Stimulated activated naive CD8-positive, alpha-beta T cell treated with anti-CD3 and anti-CD28 coated beads, Interleukin-15, Interleukin-2, amounts not matched to agents 100 ng/mL and 50 ng/mL, for 24 hours (primary cell): ENCODE measurements at regions not wholly inside any gene's neighbourhood (a gene's known extent, or its start where the extent isn't known, plus 50 kb on each side); places are given as distances from the start of the nearest gene placed in this dataset.
"Not testable (repeated sequence)": the region's sequence is repeated elsewhere in the genome, so short reads cannot be mapped to it uniquely, and the experiment has no call there.

Source experiments
- H3K27ac Mint-ChIP-seq: one replicate; pipeline ENCODE4 v1.8.0; 2021; ENCODE audit warnings: mild to moderate bottlenecking, mixed read lengths
- H3K27me3 Mint-ChIP-seq: one replicate; pipeline ENCODE4 v1.8.0; 2021; ENCODE audit warnings: mixed read lengths
- H3K36me3 Mint-ChIP-seq: one replicate; pipeline ENCODE4 v1.8.0; 2021; ENCODE audit warnings: low read depth, mixed read lengths
- H3K4me1 Mint-ChIP-seq: one replicate; pipeline ENCODE4 v1.8.0; 2021; ENCODE audit warnings: low read depth, mixed read lengths
- H3K4me3 Mint-ChIP-seq: one replicate; pipeline ENCODE4 v1.8.0; 2021; ENCODE audit warnings: mild to moderate bottlenecking, mixed read lengths
- H3K9me3 Mint-ChIP-seq: one replicate; pipeline ENCODE4 v1.8.0; 2021; ENCODE audit warnings: mixed read lengths

DNA sequence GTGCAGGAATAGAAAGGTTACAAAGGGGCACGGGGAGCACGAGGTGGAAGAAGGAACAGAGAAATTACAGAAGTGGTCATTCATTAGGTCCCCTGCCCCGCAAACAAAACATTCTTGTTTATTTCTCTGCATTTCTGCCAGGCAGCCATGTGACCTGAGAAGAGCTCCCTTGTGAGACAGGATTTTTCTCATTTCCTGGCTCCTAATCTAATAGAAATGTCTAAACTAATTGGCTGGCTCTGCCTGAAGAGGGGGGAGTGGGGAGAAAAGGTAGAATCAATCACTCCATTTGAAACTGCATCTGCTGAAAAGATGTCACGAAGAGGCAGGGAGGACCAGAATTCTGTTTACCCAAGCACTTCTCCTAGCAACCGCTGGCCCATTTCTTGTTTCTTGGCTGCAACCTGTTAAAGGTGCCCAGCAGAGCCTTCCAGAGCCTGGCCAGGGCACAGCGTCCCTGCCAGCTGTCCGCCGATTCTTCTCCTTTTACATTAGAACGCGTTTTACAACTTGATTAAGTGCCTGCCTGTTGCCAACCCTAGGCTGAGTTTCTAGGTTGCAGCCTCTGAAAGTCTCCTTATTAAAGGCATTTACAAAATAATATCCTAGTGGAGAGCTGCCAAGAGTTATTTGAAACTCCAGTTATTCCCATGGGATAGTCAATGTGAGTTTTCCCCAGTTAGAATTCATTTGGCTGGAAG, 1227.6 kb downstream of the TYW1 start:
- peaks cover 14% of the 10 kb centered on the region for H3K9me3 Mint-ChIP-seq
- H3K27me3 Mint-ChIP-seq = no peaks in the 10 kb centered on the region

DNA sequence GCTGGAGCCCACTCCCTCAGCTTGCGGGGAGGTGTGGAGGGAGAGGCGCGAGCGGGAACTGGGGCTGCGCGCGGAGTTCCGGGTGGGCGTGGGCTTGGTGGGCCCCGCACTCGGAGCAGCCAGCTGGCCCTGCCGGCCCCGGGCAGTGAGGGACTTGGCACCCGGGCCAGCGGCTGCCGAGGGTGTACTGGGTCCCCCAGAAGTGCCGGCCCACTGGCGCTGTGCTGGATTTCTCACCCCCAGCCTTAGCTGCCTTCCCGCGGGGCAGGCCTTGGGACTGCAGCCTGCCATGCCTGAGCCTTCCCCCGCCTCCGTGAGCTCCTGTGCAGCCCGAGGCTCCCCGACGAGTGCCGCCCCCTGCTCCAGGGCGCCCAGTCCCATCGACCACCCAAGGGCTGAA, 1234.4 kb downstream of the TYW1 start:
- not testable (repeated sequence) for H3K27me3 Mint-ChIP-seq
- H3K9me3 Mint-ChIP-seq = peaks cover 22% of the 10 kb centered on the region

More for the DNA sequence above, 1227.6 kb downstream of the TYW1 start:
- Mint-ChIP-seq H3K4me1 (no peaks in the 10 kb centered on the region), H3K27ac (no peak overlapping the region), H3K4me3 (no peak overlapping the region), H3K36me3 (no peaks in the 10 kb centered on the region)

DNA sequence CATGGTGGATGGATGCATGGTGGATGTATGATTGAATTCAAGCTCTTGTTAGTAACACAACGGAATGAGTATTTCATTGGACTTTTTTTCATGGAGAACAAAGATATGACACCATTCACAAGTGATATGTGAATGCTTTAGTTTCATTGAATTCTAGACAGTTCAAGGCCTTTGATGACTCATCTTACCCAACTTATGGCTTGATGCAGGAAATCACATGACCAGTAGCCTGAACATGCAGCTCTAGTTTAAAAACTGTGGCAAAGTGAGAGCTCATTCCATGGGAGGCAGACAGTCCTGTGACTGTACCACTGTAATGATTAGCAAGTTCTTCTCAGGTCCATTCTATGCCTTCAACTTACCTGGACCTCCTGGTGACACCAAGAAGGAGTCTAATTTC, 1239.3 kb downstream of the TYW1 start:
- Mint-ChIP-seq H3K27ac (no peak overlapping the region), H3K36me3 (no peaks in the 10 kb centered on the region), H3K4me1 (no peaks in the 10 kb centered on the region), H3K9me3 (peaks cover 22% of the 10 kb centered on the region), H3K4me3 (no peak overlapping the region), H3K27me3 (no peaks in the 10 kb centered on the region)

More for the DNA sequence above, 1234.4 kb downstream of the TYW1 start:
- not testable (repeated sequence) for H3K4me1 Mint-ChIP-seq, H3K4me3 Mint-ChIP-seq, H3K27ac Mint-ChIP-seq, H3K36me3 Mint-ChIP-seq

DNA sequence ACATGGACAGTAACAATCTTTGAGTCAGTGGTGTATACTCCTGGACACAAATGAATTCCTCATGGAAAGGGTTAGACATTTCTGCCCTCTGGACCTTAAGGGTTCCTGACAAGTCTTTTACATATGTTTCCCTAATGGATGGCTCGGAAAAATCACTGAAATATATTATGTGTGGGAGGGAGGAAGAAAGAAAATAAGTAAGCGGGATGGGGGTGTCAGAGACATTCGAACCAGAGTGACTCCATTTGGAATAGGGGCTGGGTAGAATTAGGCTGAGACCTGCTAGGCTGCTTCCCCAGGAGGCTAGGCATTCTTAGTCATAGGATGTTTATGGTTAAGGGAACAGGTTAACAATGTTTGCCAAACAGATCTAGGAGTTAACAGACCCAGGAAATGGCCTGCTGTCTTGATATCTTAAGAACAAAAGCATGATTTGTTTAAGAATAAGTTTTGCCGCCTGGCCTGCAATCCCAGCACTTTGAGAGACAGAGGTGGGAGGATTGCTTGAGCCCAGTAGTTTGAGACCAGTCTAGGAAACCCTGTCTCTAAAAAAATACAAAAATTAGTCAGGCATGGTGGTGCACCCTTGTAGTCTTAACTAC, 1241.7 kb downstream of the TYW1 start:
- Mint-ChIP-seq H3K9me3 (peaks cover 35% of the 10 kb centered on the region), H3K4me3 (no peak overlapping the region), H3K36me3 (no peaks in the 10 kb centered on the region), H3K27ac (no peak overlapping the region), H3K4me1 (no peaks in the 10 kb centered on the region), H3K27me3 (no peaks in the 10 kb centered on the region)

DNA sequence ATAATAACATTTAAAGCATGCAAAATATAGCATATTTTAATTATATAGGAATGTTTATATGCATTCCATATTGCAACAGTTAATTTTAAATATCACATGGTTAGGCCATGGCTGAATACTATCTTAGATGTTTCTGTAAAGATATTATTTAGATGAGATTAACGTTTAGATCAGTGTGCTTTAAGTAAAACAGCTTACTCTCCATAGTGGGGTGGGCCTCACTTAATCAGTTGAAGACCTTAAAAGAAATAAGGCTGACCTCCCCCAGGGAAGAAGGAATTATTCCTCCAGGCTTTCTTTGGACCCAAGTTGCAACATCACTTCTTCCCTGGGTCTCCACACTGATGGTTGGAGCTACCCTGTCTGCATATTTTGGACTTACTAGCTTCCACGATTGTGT, 1246.5 kb downstream of the TYW1 start:
- Mint-ChIP-seq H3K4me1 (no peaks in the 10 kb centered on the region), H3K4me3 (no peak overlapping the region), H3K9me3 (peaks cover 29% of the 10 kb centered on the region), H3K36me3 (no peaks in the 10 kb centered on the region), H3K27ac (no peak overlapping the region), H3K27me3 (no peaks in the 10 kb centered on the region)

DNA sequence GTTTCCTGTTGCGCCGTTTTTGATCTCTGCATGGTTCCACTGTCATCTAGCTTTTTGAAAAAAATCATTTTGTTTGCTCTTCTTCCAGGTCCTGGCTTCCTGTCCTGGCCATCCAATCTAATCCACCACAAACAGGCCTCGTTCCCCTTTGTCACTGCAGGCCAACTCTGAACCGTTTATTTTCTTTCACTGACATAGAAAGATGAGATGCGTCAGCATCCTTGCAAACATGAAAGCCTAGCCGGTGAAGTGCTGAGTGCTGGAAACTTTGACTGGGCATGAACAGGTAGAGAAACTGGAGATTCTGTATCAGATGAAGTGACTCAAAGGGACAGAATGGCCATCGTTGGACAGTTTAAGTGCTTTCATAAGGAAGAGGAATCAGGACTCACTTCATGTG, 1247.8 kb downstream of the TYW1 start:
- Mint-ChIP-seq H3K36me3 (no peaks in the 10 kb centered on the region), H3K27me3 (no peaks in the 10 kb centered on the region), H3K9me3 (peaks cover 33% of the 10 kb centered on the region), H3K4me3 (no peak overlapping the region), H3K27ac (no peak overlapping the region), H3K4me1 (no peaks in the 10 kb centered on the region)

DNA sequence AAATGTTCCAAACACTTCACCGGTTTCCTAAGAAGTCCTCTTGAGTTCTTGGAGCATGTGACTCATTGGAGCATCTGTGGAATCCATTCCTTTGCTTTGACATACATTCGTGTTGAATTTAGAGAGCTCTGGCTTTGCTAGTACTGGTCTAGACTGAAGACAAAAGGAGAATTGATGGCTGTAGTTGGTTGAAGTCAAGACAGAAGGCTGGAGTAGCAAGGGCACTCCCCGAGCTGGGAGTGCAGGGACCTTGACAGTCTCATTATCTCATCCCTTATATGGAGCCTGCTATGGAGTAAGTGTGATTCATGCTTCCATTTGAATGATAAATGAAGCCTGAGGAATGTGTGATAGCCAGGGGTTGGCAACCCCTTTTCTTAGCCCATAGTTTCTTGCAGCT, 1249.1 kb downstream of the TYW1 start:
- H3K27me3 Mint-ChIP-seq = no peaks in the 10 kb centered on the region
- H3K27ac Mint-ChIP-seq = no peak overlapping the region
- peaks cover 31% of the 10 kb centered on the region for H3K9me3 Mint-ChIP-seq
- no peaks in the 10 kb centered on the region for H3K4me1 Mint-ChIP-seq
- H3K36me3 Mint-ChIP-seq = no peaks in the 10 kb centered on the region
- H3K4me3 Mint-ChIP-seq = no peak overlapping the region

DNA sequence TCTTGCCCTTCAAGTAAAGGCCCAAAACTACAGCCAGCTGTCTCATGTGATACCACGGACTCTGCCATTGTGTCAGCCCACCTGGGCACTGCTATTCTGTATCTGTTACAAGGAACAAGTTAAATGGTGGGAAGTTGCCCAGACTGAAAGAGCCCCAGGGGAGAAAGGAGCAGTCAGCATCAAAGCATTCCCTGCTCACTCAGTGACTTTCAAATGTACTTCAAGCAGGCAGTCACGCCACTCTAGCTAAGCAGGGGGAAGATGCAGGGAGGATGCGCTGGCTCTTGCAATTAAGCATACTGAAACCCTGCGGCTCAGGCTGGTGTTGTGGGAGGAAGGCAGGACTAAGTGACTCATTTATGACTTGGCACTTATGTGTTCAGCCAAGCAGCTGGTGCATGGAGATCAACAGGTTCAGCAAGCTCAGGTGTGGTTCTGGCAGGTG, 1249.6 kb downstream of the TYW1 start:
- Mint-ChIP-seq H3K36me3 (no peaks in the 10 kb centered on the region), H3K27ac (no peak overlapping the region), H3K4me3 (no peak overlapping the region), H3K27me3 (no peaks in the 10 kb centered on the region), H3K4me1 (no peaks in the 10 kb centered on the region), H3K9me3 (peaks cover 29% of the 10 kb centered on the region)

DNA sequence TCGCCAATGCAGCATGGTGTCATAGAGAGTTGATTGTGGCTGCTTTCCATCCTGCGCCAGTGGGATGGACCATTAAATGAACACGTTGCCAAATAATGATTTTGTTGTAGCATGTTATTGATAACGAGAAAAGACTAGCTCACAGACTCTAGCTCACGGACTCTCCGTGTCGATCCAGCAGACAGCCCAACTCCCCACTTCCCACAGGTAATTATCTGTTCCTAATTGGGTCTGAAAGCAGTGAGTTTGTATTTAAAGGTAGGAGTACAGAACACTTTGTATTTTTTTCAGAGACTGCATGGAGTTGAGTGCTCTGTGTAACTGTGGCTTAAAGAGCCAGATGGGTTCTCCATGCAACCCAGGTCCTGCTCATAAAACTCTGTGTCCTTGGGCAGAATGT, 1250.5 kb downstream of the TYW1 start:
- Mint-ChIP-seq H3K27ac (no peak overlapping the region), H3K4me3 (no peak overlapping the region), H3K27me3 (no peaks in the 10 kb centered on the region), H3K36me3 (no peaks in the 10 kb centered on the region), H3K4me1 (no peaks in the 10 kb centered on the region), H3K9me3 (peaks cover 24% of the 10 kb centered on the region)

DNA sequence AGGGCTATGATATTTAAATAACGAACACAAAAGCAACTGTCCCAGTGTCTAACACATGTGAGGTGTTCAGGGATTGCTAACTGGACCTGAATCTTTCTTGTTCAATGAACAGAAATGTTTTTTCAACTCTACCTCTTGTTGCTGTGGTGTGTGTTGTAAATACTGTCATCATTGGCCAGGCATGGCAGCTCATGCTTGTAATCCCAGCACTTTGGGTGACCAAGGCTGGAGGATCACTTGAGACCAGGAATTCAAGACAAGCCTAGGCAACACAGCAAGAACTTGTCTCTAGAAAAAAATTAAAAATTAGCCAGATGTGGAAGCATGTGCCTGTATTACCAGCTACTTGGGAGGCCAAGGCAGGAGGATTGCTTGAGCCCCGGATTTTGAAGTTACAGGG, 1250.9 kb downstream of the TYW1 start:
- Mint-ChIP-seq H3K4me1 (no peaks in the 10 kb centered on the region), H3K36me3 (no peaks in the 10 kb centered on the region), H3K27me3 (no peaks in the 10 kb centered on the region), H3K9me3 (peaks cover 19% of the 10 kb centered on the region), H3K27ac (no peak overlapping the region), H3K4me3 (no peak overlapping the region)

DNA sequence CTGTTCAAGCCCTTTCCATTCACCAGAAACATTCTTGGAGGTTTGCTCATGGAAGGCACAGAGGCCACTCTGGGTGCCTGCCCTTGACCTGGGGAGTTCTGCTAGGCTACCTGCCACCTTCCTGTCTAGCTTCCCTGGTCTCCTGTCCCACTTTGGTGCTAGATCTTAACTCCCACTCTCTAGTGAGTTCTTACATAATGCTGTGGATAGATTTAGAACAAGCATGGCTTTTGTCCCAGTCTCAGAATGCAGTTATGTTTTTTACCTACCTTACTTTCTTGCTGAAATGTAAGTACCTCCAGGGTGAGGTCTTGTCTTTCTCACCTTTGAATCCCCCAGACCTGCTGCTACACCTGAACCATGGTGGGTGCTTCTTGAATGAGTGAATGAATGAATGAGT, 1252.3 kb downstream of the TYW1 start:
- Mint-ChIP-seq H3K4me3 (no peak overlapping the region), H3K4me1 (no peaks in the 10 kb centered on the region), H3K27me3 (no peaks in the 10 kb centered on the region), H3K27ac (no peak overlapping the region), H3K9me3 (peaks cover 18% of the 10 kb centered on the region), H3K36me3 (no peaks in the 10 kb centered on the region)

DNA sequence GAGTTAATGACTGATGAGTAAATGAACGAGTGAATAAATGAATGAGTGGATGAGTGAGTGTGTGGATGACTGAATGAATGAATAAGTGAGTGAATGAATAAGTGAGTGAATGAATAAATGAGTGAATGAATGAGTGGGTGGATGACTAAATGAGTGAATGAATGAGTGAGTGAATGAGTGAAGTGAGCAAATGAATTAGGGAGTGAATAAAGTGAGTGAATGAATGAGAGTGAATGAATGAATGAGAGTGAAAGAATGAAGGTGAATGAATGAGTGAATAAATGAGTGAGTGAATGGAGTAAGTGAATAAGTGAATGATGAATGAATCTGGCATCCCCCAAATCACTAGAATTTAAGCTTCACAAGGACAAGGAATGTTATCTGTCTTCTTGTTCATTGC, 1253.0 kb downstream of the TYW1 start:
- H3K4me1 Mint-ChIP-seq = no peaks in the 10 kb centered on the region
- H3K36me3 Mint-ChIP-seq = no peaks in the 10 kb centered on the region
- H3K27me3 Mint-ChIP-seq = no peaks in the 10 kb centered on the region
- peaks cover 17% of the 10 kb centered on the region for H3K9me3 Mint-ChIP-seq
- H3K4me3 Mint-ChIP-seq = no peak overlapping the region
- H3K27ac Mint-ChIP-seq = no peak overlapping the region

DNA sequence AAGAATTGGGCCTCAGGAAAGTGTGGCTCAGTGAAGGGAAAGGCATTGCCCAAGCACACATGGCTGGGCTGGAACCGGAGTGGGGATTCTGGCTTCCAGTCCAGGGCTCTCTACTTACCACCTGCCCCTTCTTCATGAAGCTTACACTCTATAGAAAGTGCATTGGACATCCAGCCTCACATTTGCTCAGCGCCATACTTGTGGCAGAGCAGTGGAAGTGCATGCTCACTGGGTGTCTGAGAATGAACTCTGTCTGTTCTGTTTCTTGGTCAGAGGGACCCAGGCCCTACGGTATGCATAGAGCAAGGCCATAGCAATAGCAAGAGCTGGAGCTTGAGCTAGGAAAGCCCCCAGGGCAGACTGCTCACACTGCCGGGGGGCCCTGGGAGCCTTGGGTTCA, 1253.5 kb downstream of the TYW1 start:
- Mint-ChIP-seq H3K36me3 (no peaks in the 10 kb centered on the region), H3K4me3 (no peak overlapping the region), H3K9me3 (peaks cover 20% of the 10 kb centered on the region), H3K4me1 (no peaks in the 10 kb centered on the region), H3K27me3 (no peaks in the 10 kb centered on the region), H3K27ac (no peak overlapping the region)

DNA sequence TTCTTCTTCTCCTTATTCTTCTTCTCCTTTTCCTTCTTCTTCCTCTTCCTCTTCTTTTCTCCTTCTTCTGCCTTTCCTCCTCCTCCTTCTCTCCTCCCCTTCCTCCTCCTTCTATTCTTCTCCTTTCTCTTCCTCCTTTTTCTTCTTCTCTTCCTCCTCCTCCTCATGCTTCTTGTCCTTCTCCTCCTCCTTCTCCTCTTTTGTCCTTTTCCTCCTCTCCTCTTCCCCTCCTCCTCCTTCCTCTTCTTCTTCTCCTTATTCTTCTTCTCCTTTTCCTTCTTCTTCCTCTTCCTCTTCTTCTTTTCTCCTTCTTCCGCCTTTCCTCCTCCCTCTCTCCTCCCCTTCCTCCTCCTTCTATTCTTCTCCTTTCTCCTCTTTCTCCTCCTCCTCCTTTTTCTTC, 1258.2 kb downstream of the TYW1 start:
- not testable (repeated sequence) for H3K4me3 Mint-ChIP-seq, H3K4me1 Mint-ChIP-seq, H3K27ac Mint-ChIP-seq, H3K27me3 Mint-ChIP-seq, H3K36me3 Mint-ChIP-seq
- H3K9me3 Mint-ChIP-seq = peaks cover 18% of the 10 kb centered on the region

DNA sequence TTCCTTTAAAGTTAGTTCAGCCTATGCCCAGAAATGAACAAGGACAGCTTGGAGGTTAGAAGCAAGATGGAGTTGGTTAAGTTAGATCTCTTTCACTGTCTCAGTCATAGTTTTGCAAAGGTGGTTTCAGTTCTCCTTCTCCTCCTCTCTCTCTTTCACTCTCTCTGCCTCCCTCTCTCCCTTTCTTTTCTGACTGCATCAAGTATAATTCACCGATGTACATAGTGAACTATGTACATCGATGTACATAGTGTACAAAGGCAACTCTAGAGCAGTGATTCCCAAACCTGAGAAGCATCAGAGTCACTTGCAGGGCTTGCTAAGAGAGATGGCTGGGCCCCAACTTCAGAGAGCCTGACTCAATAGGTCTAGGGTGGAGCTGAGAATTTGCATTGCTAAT, 1259.7 kb downstream of the TYW1 start:
- Mint-ChIP-seq H3K27ac (no peak overlapping the region), H3K9me3 (peaks cover 22% of the 10 kb centered on the region), H3K36me3 (no peaks in the 10 kb centered on the region), H3K27me3 (no peaks in the 10 kb centered on the region), H3K4me1 (no peaks in the 10 kb centered on the region), H3K4me3 (no peak overlapping the region)

DNA sequence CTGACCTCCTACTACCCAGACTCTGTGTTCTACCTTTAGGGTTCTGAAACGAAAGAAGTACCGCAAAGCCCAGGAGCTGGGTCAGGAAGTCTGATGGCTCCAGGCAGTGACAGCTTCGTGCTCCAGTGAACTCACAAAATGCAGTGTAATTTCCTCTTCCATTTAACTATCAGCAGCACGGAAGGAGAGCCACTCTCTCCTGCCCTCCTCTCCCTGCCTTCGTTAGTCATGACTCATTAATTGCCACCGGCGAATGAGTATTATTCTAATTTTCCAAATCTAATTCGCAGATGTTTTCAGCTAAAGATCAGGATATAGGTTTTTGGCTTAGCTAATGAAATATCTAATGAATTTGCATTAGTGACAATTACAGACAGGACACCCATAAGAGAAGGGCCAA, 1262.0 kb downstream of the TYW1 start:
- Mint-ChIP-seq H3K4me3 (no peak overlapping the region), H3K4me1 (no peaks in the 10 kb centered on the region), H3K27ac (no peak overlapping the region), H3K9me3 (peaks cover 24% of the 10 kb centered on the region), H3K27me3 (no peaks in the 10 kb centered on the region), H3K36me3 (no peaks in the 10 kb centered on the region)
